ENCODE measurements at regions not wholly inside any gene's neighbourhood (a gene's known extent, or its start where the extent isn't known, plus 50 kb on each side); places are given as distances from the start of the nearest gene placed in this dataset.

DNA sequence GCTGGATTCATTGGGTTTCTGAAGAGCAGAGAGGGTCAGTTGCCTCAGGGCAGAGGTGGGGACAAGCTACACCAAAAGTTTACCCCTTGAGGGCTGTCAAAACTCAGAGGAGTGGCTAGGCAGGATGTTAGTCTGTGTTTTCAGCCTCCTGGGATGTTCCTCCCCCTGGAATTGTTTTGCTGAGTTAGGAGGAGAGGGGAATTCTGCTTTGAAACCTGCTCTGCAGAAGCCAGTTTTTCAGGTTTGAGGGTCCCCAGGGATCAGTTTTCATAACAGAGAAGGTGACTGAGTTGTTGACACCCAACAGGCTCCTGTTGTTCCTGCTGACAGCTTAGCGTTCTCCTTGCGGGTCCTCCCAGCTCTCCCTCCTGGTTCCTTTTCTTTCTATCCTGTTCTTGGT, 121.9 kb upstream of the TMTC4 start:
- no peak overlapping the region for H2BK15ac ChIP-seq (ENCODE audit: low read depth, low read length)
- no peaks in the 10 kb centered on the region for H3K23me2 ChIP-seq (ENCODE audit: insufficient read length, low read depth, low read length, poor library complexity, severe bottlenecking)
- no peak for TF ChIP-seq CTCF (conservative IDR thresholded peaks at IDR 0.05)
- no peak overlapping the region for H2BK120ac ChIP-seq (ENCODE audit: low read depth, low read length, poor library complexity, severe bottlenecking)
- Mint-ChIP-seq H3K27me3 (ENCODE audit: low read depth) (no peaks in the 10 kb centered on the region; the same call in 1 of the 2 replicates), H3K4me3 (no peak overlapping the region), H3K4me1 (peaks cover 24 to 29% of the 10 kb centered on the region in 2 experiments), H3K36me3 (ENCODE audit: insufficient read depth in 1 of 3, low read depth in 3 of 3) (peaks cover 22 to 37% (median 24%) of the 10 kb centered on the region in 3 experiments), H3K9me3 (peaks cover 32 to 38% of the 10 kb centered on the region in 2 experiments), H3K27ac (no peak overlapping the region)
- no peak overlapping the region for H3K9ac ChIP-seq (ENCODE audit: extremely low read depth, insufficient read length, low read length)
- H2AK5ac ChIP-seq (ENCODE audit: insufficient read length, low read length) = no peak overlapping the region
- no peaks in the 10 kb centered on the region for H4K20me1 ChIP-seq (ENCODE audit: control insufficient read depth, insufficient read depth, insufficient read length)
- no peaks in the 10 kb centered on the region for H3K27me3 ChIP-seq (ENCODE audit: insufficient read depth, low read length)
- H4K91ac ChIP-seq (ENCODE audit: insufficient read length, low read depth, low read length) = no peak overlapping the region
- no peaks in the 10 kb centered on the region for H3K79me2 ChIP-seq (ENCODE audit: insufficient read depth, low read length)
- no peak overlapping the region for H3K4me2 ChIP-seq (ENCODE audit: insufficient read depth, insufficient read length, low read length)
- H3K27ac ChIP-seq (ENCODE audit: insufficient read length, low read depth, low read length) = no peak overlapping the region
- WGBS (ENCODE audit: extremely low coverage, insufficient read length, low lambda C conversion rate) = no CpG with 5 or more reads among the region's 2 CpGs
- H2BK12ac ChIP-seq (ENCODE audit: insufficient read length, low read depth, low read length) = no peak overlapping the region
- no peak overlapping the region for H4K5ac ChIP-seq (ENCODE audit: insufficient read length, low read depth, low read length)
- H3K56ac ChIP-seq (ENCODE audit: insufficient read length, low read depth, low read length) = no peak overlapping the region
- no peak overlapping the region for H3K23ac ChIP-seq (ENCODE audit: insufficient read length, low read depth, low read length)
- no peak overlapping the region for H3K18ac ChIP-seq (ENCODE audit: insufficient read length, low read depth, low read length)
- H3K79me1 ChIP-seq (ENCODE audit: insufficient read depth, low read depth, low read length, poor library complexity, severe bottlenecking) = no peaks in the 10 kb centered on the region
- H4K8ac ChIP-seq (replicated peaks; ENCODE audit: insufficient read length, low read depth, low read length) = no peak overlapping the region
- no peak overlapping the region for H3K4ac ChIP-seq (ENCODE audit: low read depth, low read length)
- H3T11ph ChIP-seq (ENCODE audit: low read length) = no peak overlapping the region
- no peak overlapping the region for H2BK5ac ChIP-seq (ENCODE audit: insufficient read length, low read length)
- no peak overlapping the region for H2AFZ ChIP-seq (ENCODE audit: low read length)
- H3K14ac ChIP-seq (ENCODE audit: insufficient read depth, low read length) = no peak overlapping the region
- DNase-seq = no peak
- H3K4me1 ChIP-seq (ENCODE audit: insufficient read depth, low read length) = no peaks in the 10 kb centered on the region
- no peaks in the 10 kb centered on the region for H3K9me3 ChIP-seq (ENCODE audit: control insufficient read depth, low read depth, low read length)
- no peak overlapping the region for H2BK20ac ChIP-seq (ENCODE audit: low read depth, low read length, poor library complexity, severe bottlenecking)

Data from H9 (cell line).